GM23338 (cell line): ENCODE measurements at regions not wholly inside any gene's neighbourhood (a gene's known extent, or its start where the extent isn't known, plus 50 kb on each side); places are given as distances from the start of the nearest gene placed in this dataset.

Experiments used
- CREB1 ChIP-seq: fragments of 250-450 bp; sonication (Bioruptor Pico); IDR thresholded peaks from 2 replicates; pipeline ENCODE4 v1.5.0; 2020; ENCODE audit warnings: low read depth, mild to moderate bottlenecking, moderate library complexity
- EZH2 ChIP-seq: fragments of 200-600 bp; sonication (generic); IDR thresholded peaks from one replicate; pipeline ENCODE4 v1.8.0; 2017; ENCODE audit warnings: antibody characterized with exemption, mild to moderate bottlenecking, low read depth; ENCODE audit not compliant: unreplicated experiment
- EZH2phosphoT487 ChIP-seq: fragments of 200-600 bp; sonication (generic); IDR thresholded peaks from one replicate; pipeline ENCODE4 v1.8.1; 2018; ENCODE audit warnings: antibody characterized with exemption; ENCODE audit not compliant: unreplicated experiment
- JUNB ChIP-seq: IDR thresholded peaks from one replicate; pipeline ENCODE4 v1.6.1; 2016; ENCODE audit warnings: antibody characterized with exemption; ENCODE audit not compliant: unreplicated experiment
- NANOG ChIP-seq: IDR thresholded peaks from 2 replicates; pipeline ENCODE4 v1.6.1; 2016; ENCODE audit warnings: antibody characterized with exemption, borderline replicate concordance
- POLR2AphosphoS5 ChIP-seq: IDR thresholded peaks from 2 replicates; pipeline ENCODE4 v1.6.1; 2016; ENCODE audit warnings: antibody characterized with exemption, low read depth
- REST ChIP-seq: IDR thresholded peaks from one replicate; pipeline ENCODE4 v1.6.1; 2018; ENCODE audit warnings: antibody characterized with exemption; ENCODE audit not compliant: unreplicated experiment
- ZNF331 ChIP-seq: fragments of 250-450 bp; sonication (Bioruptor Pico); IDR thresholded peaks from 2 replicates; pipeline ENCODE4 v1.5.0; 2020; ENCODE audit warnings: low read depth, mild to moderate bottlenecking, moderate library complexity
- TF ChIP-seq, protein P1 (sequence below), 2 experiments: fragments of 200-600 bp in 1 of 2; sonication (generic) in 1 of 2; conservative IDR thresholded peaks; 2 replicates each; pipeline versions ENCODE4 v1.5.1 to v1.6.1; 2016 to 2017; ENCODE audit warnings: antibody characterized with exemption in 2 of 2, low read depth in 2 of 2, mild to moderate bottlenecking in 2 of 2, moderate library complexity in 1 of 2
- TF ChIP-seq, protein P2 (sequence below): IDR thresholded peaks from 2 replicates; pipeline ENCODE4 v1.6.1; 2016; ENCODE audit warnings: antibody characterized with exemption

DNA sequence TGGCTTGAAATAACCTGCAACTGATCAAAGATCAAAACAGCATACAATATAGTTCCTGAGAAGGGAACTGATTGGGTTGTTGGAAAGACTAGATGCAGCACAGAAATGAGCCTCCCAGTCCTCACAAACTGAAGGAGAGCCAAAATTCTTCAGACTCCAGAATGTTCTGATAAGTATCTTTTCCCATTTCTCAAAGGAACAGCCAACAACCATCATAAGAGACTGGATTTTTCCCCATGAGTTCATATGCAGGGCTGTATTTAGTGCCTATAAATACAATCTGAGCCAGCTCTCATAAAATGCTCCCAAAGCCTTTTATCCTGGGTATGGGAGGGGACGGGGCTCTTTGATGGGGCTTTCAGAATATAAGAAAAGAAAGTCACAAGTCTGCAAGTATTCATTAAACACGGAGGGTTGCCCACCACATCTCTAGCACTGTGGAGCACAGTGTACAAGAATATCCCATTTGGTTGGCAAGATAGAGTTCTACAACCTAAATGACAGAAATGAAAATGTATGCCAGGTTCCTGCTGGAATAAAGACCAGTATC lies 50.7 kb upstream of the LYVE1 start:
- TF ChIP-seq, protein P1, sequence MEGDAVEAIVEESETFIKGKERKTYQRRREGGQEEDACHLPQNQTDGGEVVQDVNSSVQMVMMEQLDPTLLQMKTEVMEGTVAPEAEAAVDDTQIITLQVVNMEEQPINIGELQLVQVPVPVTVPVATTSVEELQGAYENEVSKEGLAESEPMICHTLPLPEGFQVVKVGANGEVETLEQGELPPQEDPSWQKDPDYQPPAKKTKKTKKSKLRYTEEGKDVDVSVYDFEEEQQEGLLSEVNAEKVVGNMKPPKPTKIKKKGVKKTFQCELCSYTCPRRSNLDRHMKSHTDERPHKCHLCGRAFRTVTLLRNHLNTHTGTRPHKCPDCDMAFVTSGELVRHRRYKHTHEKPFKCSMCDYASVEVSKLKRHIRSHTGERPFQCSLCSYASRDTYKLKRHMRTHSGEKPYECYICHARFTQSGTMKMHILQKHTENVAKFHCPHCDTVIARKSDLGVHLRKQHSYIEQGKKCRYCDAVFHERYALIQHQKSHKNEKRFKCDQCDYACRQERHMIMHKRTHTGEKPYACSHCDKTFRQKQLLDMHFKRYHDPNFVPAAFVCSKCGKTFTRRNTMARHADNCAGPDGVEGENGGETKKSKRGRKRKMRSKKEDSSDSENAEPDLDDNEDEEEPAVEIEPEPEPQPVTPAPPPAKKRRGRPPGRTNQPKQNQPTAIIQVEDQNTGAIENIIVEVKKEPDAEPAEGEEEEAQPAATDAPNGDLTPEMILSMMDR (conservative IDR thresholded peaks at IDR 0.05; ENCODE audit: low read depth in 2 of 2): no peak
- TF ChIP-seq NANOG (no peak), EZH2 (no peak), REST (no peak), JUNB (no peak), POLR2AphosphoS5 (no peak), ZNF331 (CRISPR knock-in tag) (no peak), EZH2phosphoT487 (no peak), CREB1 (CRISPR knock-in tag) (no peak)
- TF ChIP-seq, protein P2, sequence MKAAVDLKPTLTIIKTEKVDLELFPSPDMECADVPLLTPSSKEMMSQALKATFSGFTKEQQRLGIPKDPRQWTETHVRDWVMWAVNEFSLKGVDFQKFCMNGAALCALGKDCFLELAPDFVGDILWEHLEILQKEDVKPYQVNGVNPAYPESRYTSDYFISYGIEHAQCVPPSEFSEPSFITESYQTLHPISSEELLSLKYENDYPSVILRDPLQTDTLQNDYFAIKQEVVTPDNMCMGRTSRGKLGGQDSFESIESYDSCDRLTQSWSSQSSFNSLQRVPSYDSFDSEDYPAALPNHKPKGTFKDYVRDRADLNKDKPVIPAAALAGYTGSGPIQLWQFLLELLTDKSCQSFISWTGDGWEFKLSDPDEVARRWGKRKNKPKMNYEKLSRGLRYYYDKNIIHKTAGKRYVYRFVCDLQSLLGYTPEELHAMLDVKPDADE: no peak
